ENCODE measurements at regions not wholly inside any gene's neighbourhood (a gene's known extent, or its start where the extent isn't known, plus 50 kb on each side); places are given as distances from the start of the nearest gene placed in this dataset.

GRCh38 chr14:56874375-56874774 is 64.1 kb upstream of the OTX2 start:
- no peak overlapping the region for H2AFZ ChIP-seq (ENCODE audit: low read length)
- Mint-ChIP-seq H3K27me3 (ENCODE audit: low read depth) (peaks cover 5% of the 10 kb centered on the region), H3K36me3 (ENCODE audit: insufficient read depth in 1 of 3, low read depth in 3 of 3) (no peaks in the 10 kb centered on the region), H3K4me1 (peaks cover 27 to 33% of the 10 kb centered on the region in 2 experiments), H3K4me3 (no peak overlapping the region), H3K27ac (0 out of 7 replicates have a peak overlapping the region, but pooled peaks of 1 of the 3 experiments have one; percentile 53), H3K9me3 (no peaks in the 10 kb centered on the region)
- H2BK20ac ChIP-seq (ENCODE audit: low read depth, low read length, poor library complexity, severe bottlenecking) = no peak overlapping the region
- H3T11ph ChIP-seq (ENCODE audit: low read length) = no peak overlapping the region
- WGBS (ENCODE audit: extremely low coverage, insufficient read length, low lambda C conversion rate) = no CpG with 5 or more reads among the region's 5 CpGs
- no peaks in the 10 kb centered on the region for H3K4me1 ChIP-seq (ENCODE audit: insufficient read depth, low read length)
- H2AK5ac ChIP-seq (ENCODE audit: insufficient read length, low read length) = no peak overlapping the region
- no peaks in the 10 kb centered on the region for H3K79me2 ChIP-seq (ENCODE audit: insufficient read depth, low read length)
- peak; percentile 68 for DNase-seq
- H3K14ac ChIP-seq (ENCODE audit: insufficient read depth, low read length) = no peak overlapping the region
- TF ChIP-seq, protein P1, sequence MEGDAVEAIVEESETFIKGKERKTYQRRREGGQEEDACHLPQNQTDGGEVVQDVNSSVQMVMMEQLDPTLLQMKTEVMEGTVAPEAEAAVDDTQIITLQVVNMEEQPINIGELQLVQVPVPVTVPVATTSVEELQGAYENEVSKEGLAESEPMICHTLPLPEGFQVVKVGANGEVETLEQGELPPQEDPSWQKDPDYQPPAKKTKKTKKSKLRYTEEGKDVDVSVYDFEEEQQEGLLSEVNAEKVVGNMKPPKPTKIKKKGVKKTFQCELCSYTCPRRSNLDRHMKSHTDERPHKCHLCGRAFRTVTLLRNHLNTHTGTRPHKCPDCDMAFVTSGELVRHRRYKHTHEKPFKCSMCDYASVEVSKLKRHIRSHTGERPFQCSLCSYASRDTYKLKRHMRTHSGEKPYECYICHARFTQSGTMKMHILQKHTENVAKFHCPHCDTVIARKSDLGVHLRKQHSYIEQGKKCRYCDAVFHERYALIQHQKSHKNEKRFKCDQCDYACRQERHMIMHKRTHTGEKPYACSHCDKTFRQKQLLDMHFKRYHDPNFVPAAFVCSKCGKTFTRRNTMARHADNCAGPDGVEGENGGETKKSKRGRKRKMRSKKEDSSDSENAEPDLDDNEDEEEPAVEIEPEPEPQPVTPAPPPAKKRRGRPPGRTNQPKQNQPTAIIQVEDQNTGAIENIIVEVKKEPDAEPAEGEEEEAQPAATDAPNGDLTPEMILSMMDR (conservative IDR thresholded peaks at IDR 0.05) = peak; percentile 83
- no peaks in the 10 kb centered on the region; the same call in 1 of the 2 replicates for H3K27me3 ChIP-seq (ENCODE audit: insufficient read depth, low read length)
- no peak overlapping the region for H3K18ac ChIP-seq (ENCODE audit: insufficient read length, low read depth, low read length)
- H3K27ac ChIP-seq (ENCODE audit: insufficient read length, low read depth, low read length) = no peak overlapping the region
- H3K23ac ChIP-seq (ENCODE audit: insufficient read length, low read depth, low read length) = no peak overlapping the region
- H3K56ac ChIP-seq (ENCODE audit: insufficient read length, low read depth, low read length) = no peak overlapping the region
- no peaks in the 10 kb centered on the region for H4K20me1 ChIP-seq (ENCODE audit: control insufficient read depth, insufficient read depth, insufficient read length)
- H4K5ac ChIP-seq (ENCODE audit: insufficient read length, low read depth, low read length) = no peak overlapping the region
- no peak overlapping the region for H2BK120ac ChIP-seq (ENCODE audit: low read depth, low read length, poor library complexity, severe bottlenecking)
- H4K91ac ChIP-seq (ENCODE audit: insufficient read length, low read depth, low read length) = no peak overlapping the region
- H3K9me3 ChIP-seq (ENCODE audit: control insufficient read depth, low read depth, low read length) = no peaks in the 10 kb centered on the region
- H2BK15ac ChIP-seq (ENCODE audit: low read depth, low read length) = no peak overlapping the region
- H3K79me1 ChIP-seq (ENCODE audit: insufficient read depth, low read depth, low read length, poor library complexity, severe bottlenecking) = no peaks in the 10 kb centered on the region
- no peak overlapping the region for H2BK5ac ChIP-seq (ENCODE audit: insufficient read length, low read length)
- no peaks in the 10 kb centered on the region for H3K23me2 ChIP-seq (ENCODE audit: insufficient read length, low read depth, low read length, poor library complexity, severe bottlenecking)
- no peak overlapping the region for H3K4ac ChIP-seq (ENCODE audit: low read depth, low read length)
- no peak overlapping the region for H3K9ac ChIP-seq (ENCODE audit: extremely low read depth, insufficient read length, low read length)
- no peak overlapping the region for H2BK12ac ChIP-seq (ENCODE audit: insufficient read length, low read depth, low read length)
- no peak overlapping the region for H4K8ac ChIP-seq (replicated peaks; ENCODE audit: insufficient read length, low read depth, low read length)
- no peak overlapping the region for H3K4me2 ChIP-seq (ENCODE audit: insufficient read depth, insufficient read length, low read length)

Measured in H9 (cell line).